HG03378 (cell line): ENCODE measurements at regions not wholly inside any gene's neighbourhood (a gene's known extent, or its start where the extent isn't known, plus 50 kb on each side); places are given as distances from the start of the nearest gene placed in this dataset.
"Not testable (repeated sequence)": the region's sequence is repeated elsewhere in the genome, so short reads cannot be mapped to it uniquely, and the experiment has no call there.

Source experiments
- ATAC-seq: cut with Tn5 transposase; IDR thresholded peaks from one replicate; pipeline ENCODE4 v1.9.1; 2021; ENCODE audit warnings: mild to moderate bottlenecking, moderate library complexity; ENCODE audit not compliant: unreplicated experiment

DNA sequence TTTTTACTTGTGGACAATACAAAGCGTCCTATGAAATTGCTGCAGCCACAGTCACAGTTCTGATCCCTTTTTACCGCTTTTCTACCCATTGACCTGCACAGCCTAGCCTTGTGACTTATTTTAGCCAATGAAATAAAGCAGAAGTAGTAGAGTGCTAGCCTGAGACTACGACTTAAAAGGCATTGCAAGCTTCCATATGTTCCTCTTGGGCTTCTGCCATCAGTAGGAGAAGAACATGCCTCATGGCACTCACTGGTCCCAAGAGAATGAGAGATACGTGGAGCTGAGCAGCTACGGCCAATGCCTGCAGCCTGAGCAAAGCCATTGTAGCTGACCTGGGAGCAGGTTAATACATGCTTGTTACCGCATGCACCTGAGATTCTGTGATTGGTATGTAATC lies 416.6 kb upstream of the CLINT1 start:
- ATAC-seq: no peak

DNA sequence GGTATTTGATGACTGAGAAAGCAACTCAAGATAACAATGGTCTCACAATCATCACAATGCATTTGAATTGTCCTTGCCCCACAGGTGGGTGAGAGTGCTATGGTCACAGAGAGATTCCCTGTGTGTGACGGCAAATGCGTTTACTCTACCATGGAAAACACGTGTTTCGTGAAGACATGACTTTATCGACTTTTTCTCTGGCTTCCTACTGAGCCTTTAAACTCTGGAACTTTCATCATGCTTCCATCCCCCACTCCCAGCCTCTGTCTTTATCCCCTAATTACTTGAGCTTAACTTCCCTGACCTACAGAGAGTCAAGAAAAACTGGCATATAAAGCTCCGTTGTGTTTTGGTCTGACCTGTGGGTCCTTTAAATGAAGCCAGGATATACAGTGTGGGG lies 414.1 kb upstream of the CLINT1 start:
- ATAC-seq: no peak

DNA sequence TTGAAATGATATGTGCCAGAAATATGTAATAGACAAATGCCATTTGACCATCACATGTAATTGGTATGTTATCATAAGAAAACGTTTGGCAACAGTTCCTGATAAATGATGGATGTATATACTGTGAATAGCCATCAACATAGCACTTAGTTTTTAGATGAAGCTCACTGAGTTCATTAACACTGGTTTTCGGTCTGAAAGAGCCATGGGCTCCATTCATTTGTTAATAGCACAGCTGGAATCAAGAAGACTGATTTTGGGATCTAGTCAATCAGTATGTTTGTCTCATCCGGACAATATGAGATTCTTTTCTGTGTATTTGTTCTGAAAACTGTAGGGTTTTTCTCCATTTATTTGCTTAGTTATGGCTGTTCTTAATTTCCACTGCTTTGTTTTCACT lies 413.5 kb upstream of the CLINT1 start:
- no peak for ATAC-seq

DNA sequence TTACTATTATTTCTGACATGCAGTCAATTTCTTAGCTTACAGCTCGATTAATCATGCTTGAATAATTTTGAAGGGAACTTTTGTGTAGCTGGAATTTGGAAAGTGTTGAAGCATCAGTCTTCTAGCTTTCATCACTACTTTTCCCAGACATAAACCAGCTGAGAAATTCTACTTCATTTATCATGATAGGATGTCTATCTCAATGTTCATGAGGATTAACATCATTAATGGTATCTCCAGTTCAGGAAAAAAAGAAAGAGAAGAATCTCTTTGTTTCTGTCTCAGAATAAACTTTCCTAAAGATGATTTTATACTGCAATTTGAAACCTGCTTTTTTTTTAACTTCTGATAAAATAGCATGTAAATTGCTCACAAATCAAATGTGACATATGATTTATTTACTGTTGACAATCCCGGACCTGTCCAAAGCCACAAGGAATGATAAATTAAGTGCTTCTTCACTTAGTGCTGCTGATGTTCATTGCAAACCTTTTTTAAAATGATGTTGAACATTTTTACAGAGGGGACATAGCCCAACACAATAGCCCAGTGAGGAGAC lies 412.1 kb upstream of the CLINT1 start:
- no peak for ATAC-seq

DNA sequence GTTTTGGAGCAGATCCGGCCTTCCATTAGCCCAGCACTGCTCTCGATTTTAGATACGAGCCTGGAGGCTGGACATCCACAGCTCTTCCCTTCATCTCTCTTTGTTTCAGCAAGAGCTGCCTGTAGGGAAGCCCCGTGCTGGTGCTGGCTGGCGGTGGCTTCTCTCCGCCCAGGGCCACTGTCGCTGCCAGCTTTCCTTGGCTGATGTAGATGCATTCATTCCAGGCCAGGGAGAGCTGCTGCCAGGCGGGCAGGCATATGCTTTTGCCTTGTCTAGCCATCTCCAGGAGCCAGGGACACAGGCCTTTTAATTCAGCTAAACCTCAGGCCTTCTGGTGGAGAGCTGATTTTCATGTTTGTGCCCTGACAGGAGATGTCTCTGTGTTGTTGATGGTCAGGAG lies 409.3 kb upstream of the CLINT1 start:
- no peak for ATAC-seq

DNA sequence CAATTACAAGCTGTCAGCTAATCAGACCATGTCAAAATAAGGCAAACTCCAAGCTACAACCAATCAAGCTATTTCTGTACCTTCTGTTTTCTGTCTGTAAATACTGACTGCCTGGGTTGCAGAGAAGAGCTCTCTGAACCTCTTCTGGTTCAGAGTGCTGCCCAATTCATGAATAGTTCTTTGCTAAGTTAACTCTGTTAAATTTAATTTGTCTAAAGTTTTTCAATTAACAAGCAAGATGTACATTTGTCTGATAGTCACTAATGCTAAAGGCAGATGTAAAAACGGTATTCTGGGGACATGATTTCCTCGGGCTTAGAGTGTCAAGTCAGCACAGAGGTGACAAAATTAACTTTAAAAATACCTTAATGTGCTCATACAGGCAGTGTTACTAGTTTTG lies 408.3 kb upstream of the CLINT1 start:
- ATAC-seq: no peak

DNA sequence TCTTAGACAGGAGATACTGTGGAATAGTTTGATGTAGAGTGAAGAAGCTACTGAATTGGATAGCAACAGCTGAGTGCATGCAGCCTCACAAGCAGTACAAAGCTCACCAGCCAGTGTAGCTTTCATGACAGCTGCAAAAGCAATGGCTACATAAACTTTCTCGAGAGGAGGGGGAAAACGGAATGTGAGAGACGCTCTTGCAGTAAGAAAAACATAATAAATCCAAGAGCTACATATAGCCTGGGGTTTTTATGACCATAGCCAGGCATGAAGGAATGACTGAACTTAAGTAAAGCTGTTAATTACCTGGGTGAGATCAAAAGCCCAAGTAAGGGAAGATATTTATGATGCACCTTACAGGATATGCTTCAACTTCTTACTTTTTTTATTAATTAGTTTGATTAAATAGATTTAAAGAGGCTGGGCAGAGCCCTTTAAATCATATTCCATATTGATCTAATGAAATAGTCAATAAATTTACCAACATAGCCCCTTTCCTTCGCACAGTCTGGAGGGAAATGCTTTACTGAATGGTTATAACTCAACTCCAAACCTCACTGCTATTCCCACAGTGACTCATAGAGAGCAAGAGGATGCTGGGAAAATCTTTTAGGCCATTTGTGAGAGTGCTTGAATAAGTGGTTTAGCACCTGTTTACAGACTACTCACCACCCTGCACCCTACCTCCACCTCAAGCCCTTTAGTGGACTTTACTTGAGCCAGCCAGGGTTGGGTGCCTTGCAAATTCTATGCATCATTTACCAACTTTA lies 407.2 kb upstream of the CLINT1 start:
- no peak for ATAC-seq

DNA sequence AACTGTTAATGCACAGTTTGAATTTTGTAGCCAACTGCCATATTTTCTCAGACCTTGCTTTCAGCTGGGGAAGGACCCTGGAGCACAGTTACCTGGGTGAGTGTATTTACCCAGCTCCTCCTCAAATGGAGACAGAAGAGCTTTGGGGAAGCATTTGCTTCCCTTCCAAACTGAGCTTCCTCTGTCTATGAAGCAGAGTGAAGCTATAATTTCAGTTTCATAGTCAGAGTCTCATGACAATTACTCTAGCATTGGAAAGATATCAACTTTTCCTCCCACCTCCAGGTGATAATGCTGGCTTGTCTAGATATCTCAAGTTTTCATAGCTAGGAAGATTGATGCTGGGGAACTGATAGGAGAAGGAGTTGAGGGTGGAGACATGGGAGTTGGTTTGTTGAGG lies 406.4 kb upstream of the CLINT1 start:
- no peak for ATAC-seq

DNA sequence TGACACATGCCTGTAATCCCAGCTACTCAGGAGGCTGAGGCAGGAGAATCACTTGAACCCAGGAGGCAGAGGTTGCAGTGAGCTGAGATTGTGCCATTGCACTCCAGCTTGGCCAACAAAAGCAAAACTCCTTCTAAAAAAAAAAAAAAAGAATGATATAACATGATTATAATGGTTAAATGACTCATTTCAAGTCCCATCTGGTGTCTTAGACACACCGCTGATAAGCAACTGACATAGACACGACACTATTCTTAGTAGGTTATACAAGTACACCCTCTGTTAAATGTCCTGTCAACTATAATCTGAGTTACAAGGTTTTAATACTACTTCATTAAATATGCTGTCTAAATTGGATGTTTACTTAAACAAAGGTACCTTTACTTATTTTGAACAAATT lies 405.3 kb upstream of the CLINT1 start:
- no peak for ATAC-seq

DNA sequence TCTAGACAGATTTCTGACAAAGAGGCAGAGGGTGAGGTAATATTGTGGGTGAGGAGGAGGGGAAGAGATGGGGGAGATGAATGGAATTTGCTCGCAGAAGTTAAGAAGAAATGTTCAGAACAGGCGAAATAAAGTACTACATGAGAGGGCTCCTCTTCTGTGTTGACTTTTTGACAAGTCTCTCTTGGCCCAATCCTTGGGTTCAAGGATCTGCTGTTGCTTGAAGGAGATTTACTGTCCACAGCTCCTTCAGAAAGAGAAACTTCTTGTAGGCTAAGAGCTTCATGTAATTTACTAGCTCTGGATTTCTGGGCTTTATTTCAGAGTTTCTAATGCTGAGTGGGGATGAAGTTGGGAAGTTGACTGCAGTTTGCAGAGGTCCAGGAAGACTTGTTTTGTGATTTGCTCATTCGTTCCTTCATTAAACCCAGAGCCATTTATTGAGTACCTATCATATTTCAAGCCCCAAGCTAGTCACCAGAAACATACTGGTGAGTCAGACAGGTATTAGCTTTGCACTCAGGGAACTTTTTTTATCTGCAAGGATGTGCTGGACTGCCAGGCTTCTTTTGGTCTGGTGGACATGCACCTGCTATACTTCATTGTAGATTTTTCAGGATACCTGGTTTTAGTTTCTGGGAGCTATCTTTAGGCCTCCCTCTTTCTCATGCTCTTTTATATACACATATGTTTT lies 402.9 kb upstream of the CLINT1 start:
- no peak for ATAC-seq

DNA sequence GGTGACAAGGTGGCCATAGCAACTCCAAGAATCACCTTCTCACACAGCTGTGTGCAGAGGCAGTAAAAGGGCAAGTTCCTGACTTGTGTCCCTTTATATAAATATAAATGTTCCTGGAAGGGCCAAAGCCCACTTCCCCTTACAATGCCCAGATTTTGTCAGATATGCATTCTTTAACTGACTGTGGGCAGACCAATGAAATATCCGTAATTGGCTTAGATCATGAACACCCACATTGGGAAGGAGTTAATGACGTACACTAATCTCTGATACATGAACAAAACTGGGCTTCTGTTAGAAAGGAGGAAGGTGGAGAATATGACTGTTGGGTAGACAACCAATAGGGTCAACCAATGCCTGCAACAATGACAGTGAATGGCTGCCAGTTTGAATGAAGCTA lies 397.2 kb upstream of the CLINT1 start:
- ATAC-seq: no peak

DNA sequence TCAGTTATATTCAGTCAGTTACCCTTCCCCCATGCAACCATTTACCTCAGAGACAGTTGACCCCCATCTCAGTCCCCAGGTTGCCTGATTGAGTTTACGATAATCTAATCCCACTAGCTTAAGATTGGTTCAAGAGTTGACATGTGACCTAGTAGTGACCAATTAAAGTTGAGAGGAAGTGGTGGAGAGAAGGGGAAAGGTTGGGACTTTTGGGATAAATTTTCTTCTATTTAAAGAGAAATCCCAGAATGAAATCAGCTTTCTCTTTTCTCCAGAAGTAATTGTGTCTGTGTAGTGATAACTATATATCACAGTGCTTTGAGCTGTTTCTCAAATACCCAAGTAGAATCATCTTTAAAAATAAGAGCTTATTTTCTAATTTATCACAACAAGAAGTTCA lies 396.7 kb upstream of the CLINT1 start:
- no peak for ATAC-seq

DNA sequence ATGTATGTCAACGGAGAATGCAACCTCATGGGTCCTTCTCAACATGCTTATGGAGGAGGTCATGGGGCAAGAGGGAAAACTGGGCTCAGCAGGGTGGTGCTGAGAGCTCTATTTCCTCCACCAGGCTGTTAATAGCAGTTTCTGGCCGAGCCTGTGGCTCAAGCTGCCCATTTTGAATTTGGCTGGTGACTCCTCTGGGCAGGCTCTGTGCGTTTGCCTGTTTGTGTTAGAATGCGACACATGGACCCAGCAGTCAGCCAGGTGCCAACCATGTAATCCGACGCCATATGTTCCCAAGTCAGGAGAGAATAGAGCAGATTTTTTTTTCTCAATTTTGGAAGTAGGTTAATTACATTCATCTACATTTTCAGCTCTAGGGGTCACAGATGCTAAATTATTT lies 387.7 kb upstream of the CLINT1 start:
- no peak for ATAC-seq

DNA sequence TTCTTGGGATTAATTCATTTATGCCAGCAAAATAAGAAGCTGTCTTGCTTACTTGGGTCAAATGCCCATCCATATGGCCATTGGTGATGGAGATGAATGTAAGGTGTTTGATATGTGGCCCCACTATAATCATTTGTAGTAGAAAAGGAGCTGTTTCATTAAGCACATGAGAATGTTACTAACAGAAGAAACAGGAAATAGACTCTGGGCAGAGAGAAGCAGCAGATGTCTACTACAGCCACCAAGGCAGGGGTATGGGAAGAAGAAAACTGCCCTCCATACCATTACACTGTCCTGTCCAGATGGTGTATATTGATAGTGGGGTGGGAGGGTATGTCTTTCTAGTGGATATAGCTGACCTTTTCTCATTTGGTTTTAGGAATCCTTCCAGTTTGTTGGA lies 386.6 kb upstream of the CLINT1 start:
- ATAC-seq: no peak

DNA sequence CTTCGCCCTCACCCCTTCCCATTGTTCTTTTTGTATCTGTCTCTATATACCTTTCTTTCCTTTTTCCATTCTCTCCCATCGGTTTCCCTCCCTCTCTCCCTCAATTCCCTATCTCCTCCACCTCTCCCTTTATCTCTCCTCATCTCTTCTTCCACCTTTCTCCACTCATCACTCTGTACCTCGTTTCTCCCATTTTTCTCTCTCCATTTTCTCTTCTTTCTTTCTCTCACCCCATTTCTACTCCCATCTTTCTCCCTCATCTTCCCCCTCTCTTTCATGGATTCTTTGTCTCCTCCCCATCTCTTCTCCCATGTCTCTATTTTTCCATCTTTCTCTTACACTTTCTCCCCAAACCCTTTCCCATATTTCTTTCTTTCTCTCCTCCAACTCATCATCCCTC lies 385.9 kb upstream of the CLINT1 start:
- no peak for ATAC-seq

DNA sequence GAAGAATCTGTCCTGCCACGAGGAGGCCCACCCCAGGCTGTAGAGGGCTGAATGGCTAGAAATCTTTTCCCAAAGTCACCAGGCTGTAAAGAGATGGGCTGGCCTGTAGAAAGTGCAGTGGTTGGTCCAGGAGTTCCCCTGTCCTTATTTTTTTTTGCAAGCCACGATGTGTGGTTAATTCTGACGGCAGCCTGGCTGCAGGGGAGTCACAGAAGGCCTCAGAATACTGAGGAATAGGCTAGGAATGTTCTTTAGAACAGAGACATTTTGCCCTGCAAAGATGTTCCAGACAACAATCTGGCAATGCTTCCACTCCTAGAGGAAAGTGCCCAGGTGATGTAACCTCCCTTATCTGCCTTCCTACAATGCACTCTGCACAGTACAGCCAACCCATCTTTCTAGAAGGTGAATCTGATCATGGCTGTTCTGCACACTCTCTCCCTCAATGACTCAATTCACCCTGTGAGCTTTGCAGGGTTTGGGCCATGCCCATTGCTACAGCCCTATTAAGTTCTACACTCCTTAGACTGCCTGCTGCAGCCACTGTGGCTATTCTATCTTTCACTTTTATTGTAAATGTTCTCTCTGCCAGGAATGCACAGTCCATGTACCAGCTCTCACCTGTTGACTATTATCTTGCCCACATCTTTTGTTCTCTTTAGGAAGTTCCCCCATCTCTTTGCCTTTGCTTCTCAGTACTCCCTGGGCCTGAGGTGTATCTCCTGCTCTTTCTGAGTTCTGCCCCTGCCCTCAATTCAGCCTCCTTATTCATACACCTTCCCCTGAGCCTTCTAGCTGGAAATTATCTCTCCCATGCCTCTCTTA lies 377.8 kb upstream of the CLINT1 start:
- no peak for ATAC-seq

DNA sequence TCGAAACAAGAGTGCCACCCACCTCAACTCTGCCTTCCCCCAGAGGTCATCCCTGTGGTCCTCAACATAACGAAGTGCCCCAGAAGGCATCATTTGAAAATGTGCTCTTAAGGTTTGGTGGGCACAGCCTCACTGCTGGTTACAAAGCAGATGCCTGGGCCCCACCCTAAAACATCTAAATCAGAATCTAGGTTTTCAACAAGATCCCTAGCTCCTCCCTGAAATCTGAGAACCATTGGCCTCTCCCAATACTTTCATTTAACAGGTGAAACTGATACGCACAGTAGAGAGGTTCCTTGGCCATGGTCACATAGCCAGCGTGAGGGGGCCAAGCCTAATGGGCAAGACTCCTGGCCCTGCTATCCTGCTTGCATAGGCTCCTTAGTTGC lies 376.2 kb upstream of the CLINT1 start:
- no peak for ATAC-seq

DNA sequence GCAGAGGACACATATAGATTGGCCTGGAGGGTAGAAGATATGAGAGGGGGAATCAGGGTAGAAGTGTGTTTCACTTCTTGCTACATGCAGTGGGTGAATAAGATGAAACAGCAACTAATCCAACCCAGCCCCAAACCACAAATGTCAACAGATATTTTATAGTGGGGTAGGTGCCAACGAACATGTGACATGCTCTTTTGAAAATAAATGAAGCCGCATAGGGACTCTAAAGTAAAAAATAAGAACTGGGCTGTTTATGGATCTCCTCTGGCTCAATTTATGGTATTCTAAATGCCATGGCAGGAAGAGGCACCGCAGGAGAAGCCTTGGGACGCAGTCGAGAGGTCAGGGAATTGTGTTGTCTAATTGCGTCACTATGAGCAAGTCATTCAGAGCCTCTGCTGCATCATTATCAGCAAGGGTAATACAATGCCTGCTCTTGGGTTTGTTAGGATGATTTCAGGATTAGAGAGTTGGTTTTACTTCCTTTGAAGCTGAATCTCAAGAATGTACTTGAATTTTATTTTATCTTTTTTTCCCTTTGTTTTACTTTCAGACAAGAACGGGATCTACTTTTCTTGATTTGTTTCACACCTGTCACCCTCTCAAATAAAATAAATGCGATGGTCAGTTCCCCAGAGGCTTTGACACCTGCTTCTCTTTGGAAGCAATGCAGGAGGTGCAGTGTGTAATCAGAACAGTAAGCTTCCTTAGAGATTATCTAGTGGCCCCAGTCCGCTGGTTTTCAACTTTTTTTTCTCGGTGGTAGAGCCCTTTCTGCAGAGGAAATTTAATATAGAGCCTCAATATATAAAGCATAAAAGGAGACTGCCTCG lies 375.6 kb upstream of the CLINT1 start:
- no peak for ATAC-seq

DNA sequence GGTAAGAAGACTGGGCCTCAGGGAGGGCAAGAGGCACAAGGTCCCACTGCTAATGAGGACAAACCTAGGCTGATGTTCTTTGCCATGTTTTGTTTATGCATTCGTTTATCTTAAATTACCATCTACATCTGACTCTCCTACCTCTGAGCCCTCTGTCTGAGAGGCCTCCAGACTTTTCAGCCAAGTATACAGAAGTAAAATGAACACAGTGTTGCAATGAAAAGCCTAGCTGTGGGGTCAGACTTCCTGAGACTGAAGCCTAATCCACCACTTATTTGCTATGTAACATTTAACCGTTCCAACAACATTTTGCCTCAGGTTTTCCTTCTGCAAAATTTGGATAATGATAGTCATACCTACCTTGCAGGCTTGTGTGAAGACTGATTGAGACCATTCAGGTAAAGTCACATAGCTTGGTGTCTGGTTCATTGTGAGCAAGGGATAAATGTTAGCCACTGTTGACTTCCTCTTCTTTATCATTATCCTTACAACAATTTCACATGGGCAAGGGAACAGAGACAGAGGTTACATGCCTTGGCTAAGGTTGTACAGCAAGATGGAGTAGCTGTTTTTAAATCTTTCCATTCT lies 374.9 kb upstream of the CLINT1 start:
- no peak for ATAC-seq

DNA sequence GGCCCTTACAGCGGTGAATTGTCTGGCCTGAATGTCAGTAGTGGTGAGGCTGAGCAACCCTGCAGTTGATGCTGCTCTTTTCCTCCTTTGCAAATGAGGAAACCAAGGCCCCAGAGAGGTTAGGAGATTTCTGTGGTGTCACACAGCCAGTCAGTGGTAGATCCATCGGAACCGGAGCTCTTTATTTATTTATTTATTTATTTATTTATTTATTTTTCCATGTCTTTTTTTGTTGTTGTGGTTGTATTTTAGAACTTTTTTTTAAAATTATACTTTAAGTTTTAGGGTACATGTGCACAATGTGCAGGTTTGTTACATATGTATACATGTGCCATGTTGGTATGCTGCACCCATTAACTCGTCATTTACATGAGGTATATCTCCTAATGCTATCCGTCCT lies 368.4 kb upstream of the CLINT1 start:
- not testable (repeated sequence) for ATAC-seq
